T-helper 17 cell (primary cell): ENCODE measurements at regions not wholly inside any gene's neighbourhood (a gene's known extent, or its start where the extent isn't known, plus 50 kb on each side); places are given as distances from the start of the nearest gene placed in this dataset.
"Not testable (repeated sequence)": the region's sequence is repeated elsewhere in the genome, so short reads cannot be mapped to it uniquely, and the experiment has no call there.

Experiments used
- ATAC-seq: fragments of 150-1000 bp; cut with Tn5 transposase; 2 replicates; pipeline ENCODE4 v1.10.0; 2021; ENCODE audit warnings: mild to moderate bottlenecking, moderate library complexity
- DNase-seq, 3 donors: peaks; one replicate each; pipeline versions ENCODE4 v3.0.0 to v3.0.0-alpha.2; 2020 to 2021
- H3K9me3 ChIP-seq: one replicate; pipeline ENCODE4 v1.7.0; 2013; ENCODE audit warnings: low read length, mild to moderate bottlenecking; ENCODE audit not compliant: control insufficient read depth, poor library complexity, severe bottlenecking
- H3K27ac Mint-ChIP-seq: one replicate; pipeline ENCODE4 v1.8.0; 2022; ENCODE audit warnings: mild to moderate bottlenecking, moderate library complexity, mixed read lengths
- H3K27me3 Mint-ChIP-seq: one replicate; pipeline ENCODE4 v1.8.0; 2022; ENCODE audit warnings: mixed read lengths
- H3K36me3 Mint-ChIP-seq: one replicate; pipeline ENCODE4 v1.8.0; 2022; ENCODE audit warnings: low read depth, mixed read lengths
- H3K4me1 Mint-ChIP-seq: one replicate; pipeline ENCODE4 v1.8.0; 2022; ENCODE audit warnings: mild to moderate bottlenecking, mixed read lengths
- H3K4me3 Mint-ChIP-seq: one replicate; pipeline ENCODE4 v1.8.0; 2022; ENCODE audit warnings: mild to moderate bottlenecking, moderate library complexity, mixed read lengths

GRCh38 chrX:8043546-8043945, 116.3 kb upstream of the PNPLA4 start:
- peaks cover 1% of the 10 kb centered on the region for H3K4me1 Mint-ChIP-seq
- no peak overlapping the region for H3K27ac Mint-ChIP-seq
- H3K4me3 Mint-ChIP-seq: no peak overlapping the region
- H3K36me3 Mint-ChIP-seq: no peaks in the 10 kb centered on the region
- H3K9me3 ChIP-seq: peaks cover 3% of the 10 kb centered on the region
- DNase-seq (no peak), ATAC-seq (no peak)
- H3K27me3 Mint-ChIP-seq: no peaks in the 10 kb centered on the region

GRCh38 chrX:8043121-8043520, 115.9 kb upstream of the PNPLA4 start:
- peaks cover 3% of the 10 kb centered on the region for H3K4me1 Mint-ChIP-seq
- no peak overlapping the region for H3K4me3 Mint-ChIP-seq
- H3K36me3 Mint-ChIP-seq: no peaks in the 10 kb centered on the region
- no peaks in the 10 kb centered on the region for H3K27me3 Mint-ChIP-seq
- peaks cover 3% of the 10 kb centered on the region for H3K9me3 ChIP-seq
- H3K27ac Mint-ChIP-seq: no peak overlapping the region
- ATAC-seq (no peak), DNase-seq (no peak)

- H3K9me3 ChIP-seq: peaks cover 3% of the 10 kb centered on the region
- no peak for DNase-seq
- peaks cover 9% of the 10 kb centered on the region for H3K4me1 Mint-ChIP-seq
- H3K4me3 Mint-ChIP-seq: no peak overlapping the region
- H3K27me3 Mint-ChIP-seq: no peaks in the 10 kb centered on the region
- no peak for ATAC-seq
- H3K36me3 Mint-ChIP-seq: no peaks in the 10 kb centered on the region
- no peak overlapping the region for H3K27ac Mint-ChIP-seq
These were observed 115.1 kb upstream of the PNPLA4 start for GRCh38 chrX:8042304-8042703.

- not testable (repeated sequence) for H3K9me3 ChIP-seq, DNase-seq, H3K4me1 Mint-ChIP-seq, H3K36me3 Mint-ChIP-seq, H3K4me3 Mint-ChIP-seq, H3K27me3 Mint-ChIP-seq, ATAC-seq, H3K27ac Mint-ChIP-seq
These were observed 112.5 kb upstream of the PNPLA4 start for GRCh38 chrX:8039711-8040110.

GRCh38 chrX:8037593-8038348, 110.6 kb upstream of the PNPLA4 start:
- no peak for ATAC-seq
- H3K4me3 Mint-ChIP-seq: peak overlapping the region; percentile 74
- no peak overlapping the region for H3K27ac Mint-ChIP-seq
- H3K27me3 Mint-ChIP-seq: no peaks in the 10 kb centered on the region
- H3K4me1 Mint-ChIP-seq: peaks cover 9% of the 10 kb centered on the region
- H3K36me3 Mint-ChIP-seq: no peaks in the 10 kb centered on the region
- H3K9me3 ChIP-seq: no peaks in the 10 kb centered on the region
- DNase-seq: no peak

DNA sequence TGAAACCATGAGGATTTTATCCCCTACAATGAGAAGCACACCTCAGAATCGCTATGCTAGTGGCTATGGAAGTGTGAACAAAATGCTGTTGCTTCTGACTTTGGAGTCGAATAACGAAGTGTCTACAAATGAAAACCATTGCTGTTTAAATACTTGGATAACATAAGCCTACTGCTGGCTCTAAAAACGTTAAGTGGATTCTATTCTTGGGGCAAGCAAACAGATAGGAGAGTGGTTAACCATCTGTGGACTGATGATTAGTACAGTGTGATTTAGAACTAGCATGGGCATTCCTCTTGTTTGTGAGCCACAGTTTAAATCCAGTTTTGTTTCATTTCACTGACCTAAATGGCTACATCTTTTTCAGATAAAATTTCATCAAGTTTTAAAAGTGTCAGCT, 109.7 kb upstream of the PNPLA4 start:
- no peaks in the 10 kb centered on the region for H3K27me3 Mint-ChIP-seq
- DNase-seq: no peak
- ATAC-seq: no peak
- H3K4me1 Mint-ChIP-seq: peaks cover 9% of the 10 kb centered on the region
- H3K27ac Mint-ChIP-seq: no peak overlapping the region
- no peaks in the 10 kb centered on the region for H3K9me3 ChIP-seq
- H3K36me3 Mint-ChIP-seq: no peaks in the 10 kb centered on the region
- no peak overlapping the region for H3K4me3 Mint-ChIP-seq

GRCh38 chrX:8034058-8034457, 106.8 kb upstream of the PNPLA4 start:
- ATAC-seq: no peak
- Mint-ChIP-seq H3K27ac (no peak overlapping the region), H3K4me1 (peaks cover 9% of the 10 kb centered on the region), H3K36me3 (no peaks in the 10 kb centered on the region), H3K27me3 (no peaks in the 10 kb centered on the region), H3K4me3 (no peak overlapping the region)
- DNase-seq: no peak
- no peaks in the 10 kb centered on the region for H3K9me3 ChIP-seq

- ATAC-seq (no peak), DNase-seq (no peak)
- no peak overlapping the region for H3K4me3 Mint-ChIP-seq
- no peaks in the 10 kb centered on the region for H3K9me3 ChIP-seq
- H3K36me3 Mint-ChIP-seq: no peaks in the 10 kb centered on the region
- H3K27ac Mint-ChIP-seq: no peak overlapping the region
- H3K4me1 Mint-ChIP-seq: peaks cover 7% of the 10 kb centered on the region
- no peaks in the 10 kb centered on the region for H3K27me3 Mint-ChIP-seq
These were observed 106.0 kb upstream of the PNPLA4 start for GRCh38 chrX:8033175-8033574.

DNA sequence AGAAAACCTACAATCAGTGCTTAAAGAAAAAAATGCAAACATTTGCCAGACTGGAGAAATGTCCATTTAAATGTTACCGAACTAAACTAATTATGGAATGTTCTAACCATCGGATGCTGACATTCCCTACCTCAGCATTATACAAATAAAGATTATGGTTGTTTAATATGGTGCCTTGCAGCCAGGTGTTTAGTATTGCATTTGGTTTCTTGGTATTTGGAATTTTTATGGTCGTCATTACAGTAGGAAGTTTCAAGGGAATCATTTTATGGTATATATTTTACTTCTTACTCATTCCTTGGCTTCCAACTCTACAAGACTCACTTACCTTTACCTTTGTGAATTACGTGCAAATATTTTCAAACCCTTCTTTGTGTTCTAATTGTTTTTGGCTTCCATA, 103.1 kb upstream of the PNPLA4 start:
- no peaks in the 10 kb centered on the region for H3K4me1 Mint-ChIP-seq
- no peak for ATAC-seq
- H3K9me3 ChIP-seq: no peaks in the 10 kb centered on the region

GRCh38 chrX:8027827-8028226, 100.6 kb upstream of the PNPLA4 start:
- DNase-seq: no peak
- Mint-ChIP-seq H3K27ac (no peak overlapping the region), H3K4me1 (no peaks in the 10 kb centered on the region), H3K4me3 (no peak overlapping the region), H3K36me3 (peaks cover 2% of the 10 kb centered on the region), H3K27me3 (no peaks in the 10 kb centered on the region)
- H3K9me3 ChIP-seq: no peaks in the 10 kb centered on the region
- no peak for ATAC-seq

More for the DNA sequence above, 103.1 kb upstream of the PNPLA4 start:
- no peak for DNase-seq
- H3K36me3 Mint-ChIP-seq: no peaks in the 10 kb centered on the region
- H3K27me3 Mint-ChIP-seq: no peaks in the 10 kb centered on the region
- H3K27ac Mint-ChIP-seq: no peak overlapping the region
- no peak overlapping the region for H3K4me3 Mint-ChIP-seq

DNA sequence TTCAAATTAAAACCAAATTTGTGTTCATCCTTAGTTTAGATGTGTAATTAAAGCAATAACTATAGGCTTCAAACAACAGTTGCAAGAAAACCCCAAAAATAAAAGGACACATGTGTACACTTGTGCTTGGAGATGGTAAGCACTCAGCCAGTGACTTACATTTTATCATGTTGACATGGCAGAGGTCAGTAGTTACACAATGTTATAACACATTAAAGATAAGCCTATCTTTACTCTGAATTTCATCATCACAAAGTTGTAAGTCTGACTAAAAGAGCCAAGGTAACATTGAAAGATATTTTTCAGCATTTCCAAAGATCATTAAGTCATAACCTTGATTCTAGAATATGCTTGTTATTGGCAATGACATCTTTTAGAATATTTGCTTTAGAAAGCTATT, 98.5 kb upstream of the PNPLA4 start:
- H3K9me3 ChIP-seq: no peaks in the 10 kb centered on the region
- DNase-seq (no peak), ATAC-seq (no peak)
- Mint-ChIP-seq H3K4me1 (no peaks in the 10 kb centered on the region), H3K36me3 (peaks cover 2% of the 10 kb centered on the region), H3K27me3 (no peaks in the 10 kb centered on the region), H3K4me3 (no peak overlapping the region), H3K27ac (no peak overlapping the region)

GRCh38 chrX:8018934-8019333, 91.7 kb upstream of the PNPLA4 start:
- Mint-ChIP-seq H3K4me3 (no peak overlapping the region), H3K4me1 (no peaks in the 10 kb centered on the region), H3K27me3 (no peaks in the 10 kb centered on the region), H3K36me3 (peaks cover 2% of the 10 kb centered on the region), H3K27ac (no peak overlapping the region)
- DNase-seq (no peak), ATAC-seq (no peak)
- no peaks in the 10 kb centered on the region for H3K9me3 ChIP-seq

- DNase-seq (no peak), ATAC-seq (no peak)
- H3K36me3 Mint-ChIP-seq: no peaks in the 10 kb centered on the region
- H3K9me3 ChIP-seq: no peaks in the 10 kb centered on the region
- no peaks in the 10 kb centered on the region for H3K27me3 Mint-ChIP-seq
- H3K4me1 Mint-ChIP-seq: no peaks in the 10 kb centered on the region
- H3K4me3 Mint-ChIP-seq: no peak overlapping the region
- H3K27ac Mint-ChIP-seq: no peak overlapping the region
These were observed 82.9 kb upstream of the PNPLA4 start for GRCh38 chrX:8010105-8010504.

GRCh38 chrX:8005678-8006347, 78.6 kb upstream of the PNPLA4 start:
- Mint-ChIP-seq H3K36me3 (no peaks in the 10 kb centered on the region), H3K27ac (no peak overlapping the region), H3K27me3 (no peaks in the 10 kb centered on the region), H3K4me1 (no peaks in the 10 kb centered on the region), H3K4me3 (no peak overlapping the region)
- ATAC-seq: no peak
- DNase-seq: no peak
- H3K9me3 ChIP-seq: no peaks in the 10 kb centered on the region
